HCT116 (cell line): ENCODE measurements at regions not wholly inside any gene's neighbourhood (a gene's known extent, or its start where the extent isn't known, plus 50 kb on each side); places are given as distances from the start of the nearest gene placed in this dataset.

Experiments used
- ATAC-seq: fragments of 200-7000 bp; cut with Tn5 transposase; 2 replicates; pipeline ENCODE4 v1.9.1; 2020; ENCODE audit warnings: mild to moderate bottlenecking, moderate library complexity
- BruUV-seq: library from RNA; stranded (reverse); fragments of 400-500 nt; replicated peaks from 2 replicates; lab custom pipeline; 2021; lab: Mats Ljungman, UMichigan
- CTCF ChIA-PET: fragments of 300-600 bp; sonication (Branson Sonifier 250); formaldehyde crosslinking; loops from one replicate; lab custom pipeline; 2021; ENCODE audit warnings: antibody characterized with exemption; lab: Charles Lee
- POLR2A ChIA-PET: fragments of 300-600, 350-600 bp; sonication (Branson Sonifier 250); formaldehyde crosslinking; loops from one replicate; lab custom pipeline; 2021; ENCODE audit warnings: antibody characterized with exemption; lab: Charles Lee
- RAD21 ChIA-PET, 2 experiments: fragments of 300-600 bp; sonication (Branson Sonifier 250); formaldehyde crosslinking; loops; one replicate each; lab custom pipeline; 2023; ENCODE audit warnings: low total read pairs in 2 of 2; ENCODE audit not compliant: uncharacterized antibody in 2 of 2, unreplicated experiment in 2 of 2, low non-redundant PET in 1 of 2; lab: Charles Lee
- DNase-seq: peaks from one replicate; pipeline ENCODE4 v3.0.0-alpha.2; 2010; ENCODE audit warnings: low read depth, low spot score
- H2AFZ ChIP-seq: fragments of 200-600 bp; shearing (Covaris generic), sonication (generic); 2 replicates; pipeline ENCODE4 v1.6.1; 2017; ENCODE audit warnings: low read depth, mixed run types, mixed read lengths, antibody characterized with exemption, low read length; ENCODE audit not compliant: poor library complexity, severe bottlenecking
- H3K27ac ChIP-seq: 2 replicates; pipeline ENCODE4 v1.5.1; 2012; ENCODE audit warnings: low read depth, low read length
- H3K27me3 ChIP-seq: fragments of 200-600 bp; sonication (generic); 2 replicates; pipeline ENCODE4 v1.6.1; 2016; ENCODE audit warnings: mixed run types, low read length, mixed read lengths; ENCODE audit not compliant: insufficient read depth
- H3K36me3 ChIP-seq, 2 experiments: fragments of 200-500 bp in 1 of 2; fragments of 200-600 bp in 1 of 2; sonication (Bioruptor generic) in 1 of 2; sonication (generic) in 1 of 2; 2 replicates each; pipeline versions ENCODE4 v1.5.1 to v1.6.1; 2014 to 2016; ENCODE audit warnings: low read length in 2 of 2, inconsistent platforms in 1 of 2, mixed read lengths in 1 of 2, mixed run types in 1 of 2; ENCODE audit not compliant: insufficient read depth in 2 of 2, control insufficient read depth in 1 of 2
- H3K4me1 ChIP-seq, 2 experiments: fragments of 200-600 bp in 1 of 2; sonication (generic) in 1 of 2; 2 replicates each; pipeline versions ENCODE4 v1.5.1 to v1.6.1; 2012 to 2017; ENCODE audit warnings: low read length in 2 of 2, inconsistent platforms in 1 of 2, mild to moderate bottlenecking in 1 of 2, mixed read lengths in 1 of 2, mixed run types in 1 of 2, moderate library complexity in 1 of 2; ENCODE audit not compliant: insufficient read depth in 2 of 2, control insufficient read depth in 1 of 2
- H3K4me2 ChIP-seq: fragments of 200-600 bp; sonication (generic); 2 replicates; pipeline ENCODE4 v1.6.1; 2017; ENCODE audit warnings: mixed run types, low read length, mixed read lengths
- H3K4me3 ChIP-seq, 2 experiments: fragments of 200-600 bp in 1 of 2; sonication (generic) in 1 of 2; replicated peaks in 1 of 2; 2 replicates each; pipeline ENCODE4 v1.5.1; 2011 to 2016; ENCODE audit warnings: low read length in 2 of 2, control low read depth in 1 of 2, low read depth in 1 of 2, mild to moderate bottlenecking in 1 of 2, mixed read lengths in 1 of 2, mixed run types in 1 of 2
- H3K79me2 ChIP-seq: fragments of 200-600 bp; sonication (generic); 2 replicates; pipeline ENCODE4 v1.6.1; 2017; ENCODE audit warnings: mild to moderate bottlenecking, mixed run types, low read length, moderate library complexity, mixed read lengths; ENCODE audit not compliant: insufficient read depth
- H3K9ac ChIP-seq: fragments of 200-600 bp; sonication (generic); 2 replicates; pipeline ENCODE4 v1.6.1; 2016; ENCODE audit warnings: low read length, mixed read lengths
- H3K9me2 ChIP-seq: fragments of 200-600 bp; sonication (generic), shearing (Covaris generic); 2 replicates; pipeline ENCODE4 v1.6.1; 2017; ENCODE audit warnings: mixed run types, mild to moderate bottlenecking, moderate library complexity; ENCODE audit not compliant: insufficient read depth
- H3K9me3 ChIP-seq, 2 experiments: fragments of 200-500 bp in 1 of 2; fragments of 200-600 bp in 1 of 2; sonication (Bioruptor generic) in 1 of 2; sonication (generic) in 1 of 2; 2 replicates each; pipeline ENCODE4 v1.6.1; 2014 to 2017; ENCODE audit warnings: low read length in 2 of 2, mixed read lengths in 2 of 2, inconsistent platforms in 1 of 2, low read depth in 1 of 2, mild to moderate bottlenecking in 1 of 2, mixed run types in 1 of 2, moderate library complexity in 1 of 2; ENCODE audit not compliant: control insufficient read depth in 1 of 2, insufficient read depth in 1 of 2
- H4K20me1 ChIP-seq: fragments of 200-600 bp; sonication (generic), shearing (Covaris generic); 2 replicates; pipeline ENCODE4 v1.6.1; 2017; ENCODE audit warnings: mixed run types, mild to moderate bottlenecking, moderate library complexity; ENCODE audit not compliant: insufficient read depth
- EGR1 ChIP-seq: IDR thresholded peaks from 2 replicates; pipeline ENCODE4 v1.6.1; 2012; ENCODE audit warnings: low read depth
- ELF1 ChIP-seq: IDR thresholded peaks from 2 replicates; pipeline ENCODE4 v1.6.1; 2012; ENCODE audit warnings: low read depth, borderline replicate concordance
- EZH2phosphoT487 ChIP-seq: fragments of 200-600 bp; IDR thresholded peaks from 2 replicates; pipeline ENCODE4 v1.6.1; 2018; ENCODE audit warnings: antibody characterized with exemption, borderline replicate concordance
- FOSL1 ChIP-seq: IDR thresholded peaks from 2 replicates; pipeline ENCODE4 v1.6.1; 2012; ENCODE audit warnings: low read depth
- JUND ChIP-seq: IDR thresholded peaks from 2 replicates; pipeline ENCODE4 v1.6.1; 2012
- POLR2A ChIP-seq: IDR thresholded peaks from 2 replicates; pipeline ENCODE4 v1.7.0; 2011; ENCODE audit warnings: borderline replicate concordance; ENCODE audit not compliant: insufficient read depth, insufficient read length; ENCODE audit errors: extremely low read depth
- POLR2AphosphoS5 ChIP-seq: IDR thresholded peaks from 2 replicates; pipeline ENCODE4 v1.6.1; 2011; ENCODE audit warnings: mild to moderate bottlenecking, low read depth, low read length, moderate library complexity
- REST ChIP-seq: IDR thresholded peaks from 2 replicates; pipeline ENCODE4 v1.6.1; 2012; ENCODE audit warnings: low read depth
- SP1 ChIP-seq: IDR thresholded peaks from 2 replicates; pipeline ENCODE4 v1.6.1; 2012; ENCODE audit warnings: low read depth
- SRF ChIP-seq: IDR thresholded peaks from 2 replicates; pipeline ENCODE4 v1.6.1; 2012; ENCODE audit warnings: low read depth
- ZFX ChIP-seq: fragments of 450-650 bp; IDR thresholded peaks from 2 replicates; pipeline ENCODE4 v1.6.1; 2017
- ZNF274 ChIP-seq: fragments of 200-500 bp; sonication (Bioruptor generic); IDR thresholded peaks from 2 replicates; pipeline ENCODE4 v1.6.1; 2014; ENCODE audit warnings: mild to moderate bottlenecking, low read depth, low read length, inconsistent platforms
- intact Hi-C: fragments of 100-400 bp; cut with micrococcal nuclease; formaldehyde crosslinking; loops from 2 replicates; pipeline ENCODE4 v1.10.0; 2022
- TF ChIP-seq, protein P1 (sequence below): IDR thresholded peaks from 2 replicates; pipeline ENCODE4 v1.6.1; 2012
- TF ChIP-seq, protein P2 (sequence below): IDR thresholded peaks from 2 replicates; pipeline ENCODE4 v1.6.1; 2012
- TF ChIP-seq, protein P3 (sequence below): IDR thresholded peaks from 2 replicates; pipeline ENCODE4 v1.6.1; 2011; ENCODE audit warnings: mild to moderate bottlenecking, low read length, moderate library complexity; ENCODE audit not compliant: insufficient replicate concordance; ENCODE audit errors: extremely low read depth

DNA sequence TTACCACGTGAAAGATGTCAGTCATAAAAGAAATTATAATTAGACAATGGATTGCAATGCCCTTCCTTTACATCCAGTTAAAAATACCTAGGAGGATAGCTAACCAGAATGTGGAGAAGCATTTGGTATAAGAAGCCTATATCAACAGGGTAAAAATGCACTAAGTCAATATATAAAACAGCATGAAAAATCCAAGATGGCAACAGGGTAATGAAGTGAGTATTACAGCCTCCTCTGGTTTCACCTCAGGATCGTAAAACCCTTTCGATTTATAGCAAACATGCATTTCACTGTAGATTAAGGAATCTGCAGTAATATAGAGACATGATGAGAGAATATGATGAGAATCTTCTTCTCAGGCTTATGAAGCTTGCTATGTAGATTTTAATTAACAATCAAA is 999.3 kb downstream of the NR2F1-AS1 start:
- no peak for DNase-seq
- TF ChIP-seq JUND (no peak), SRF (no peak), EGR1 (no peak), EZH2phosphoT487 (no peak), ZFX (no peak), ZNF274 (no peak), POLR2AphosphoS5 (no peak), POLR2A (no peak), ELF1 (no peak), SP1 (no peak), FOSL1 (no peak), REST (no peak)
- TF ChIP-seq, protein P1, sequence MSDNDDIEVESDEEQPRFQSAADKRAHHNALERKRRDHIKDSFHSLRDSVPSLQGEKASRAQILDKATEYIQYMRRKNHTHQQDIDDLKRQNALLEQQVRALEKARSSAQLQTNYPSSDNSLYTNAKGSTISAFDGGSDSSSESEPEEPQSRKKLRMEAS, result no peak
- TF ChIP-seq, protein P2, sequence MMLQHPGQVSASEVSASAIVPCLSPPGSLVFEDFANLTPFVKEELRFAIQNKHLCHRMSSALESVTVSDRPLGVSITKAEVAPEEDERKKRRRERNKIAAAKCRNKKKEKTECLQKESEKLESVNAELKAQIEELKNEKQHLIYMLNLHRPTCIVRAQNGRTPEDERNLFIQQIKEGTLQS, result no peak
- TF ChIP-seq, protein P3, sequence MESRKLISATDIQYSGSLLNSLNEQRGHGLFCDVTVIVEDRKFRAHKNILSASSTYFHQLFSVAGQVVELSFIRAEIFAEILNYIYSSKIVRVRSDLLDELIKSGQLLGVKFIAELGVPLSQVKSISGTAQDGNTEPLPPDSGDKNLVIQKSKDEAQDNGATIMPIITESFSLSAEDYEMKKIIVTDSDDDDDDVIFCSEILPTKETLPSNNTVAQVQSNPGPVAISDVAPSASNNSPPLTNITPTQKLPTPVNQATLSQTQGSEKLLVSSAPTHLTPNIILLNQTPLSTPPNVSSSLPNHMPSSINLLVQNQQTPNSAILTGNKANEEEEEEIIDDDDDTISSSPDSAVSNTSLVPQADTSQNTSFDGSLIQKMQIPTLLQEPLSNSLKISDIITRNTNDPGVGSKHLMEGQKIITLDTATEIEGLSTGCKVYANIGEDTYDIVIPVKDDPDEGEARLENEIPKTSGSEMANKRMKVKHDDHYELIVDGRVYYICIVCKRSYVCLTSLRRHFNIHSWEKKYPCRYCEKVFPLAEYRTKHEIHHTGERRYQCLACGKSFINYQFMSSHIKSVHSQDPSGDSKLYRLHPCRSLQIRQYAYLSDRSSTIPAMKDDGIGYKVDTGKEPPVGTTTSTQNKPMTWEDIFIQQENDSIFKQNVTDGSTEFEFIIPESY, result no peak
- TF ChIP-seq, all 23 proteins: peak for 0
- Histone ChIP-seq H3K36me3 (no peaks in the 10 kb centered on the region), H3K4me1 (no peaks in the 10 kb centered on the region), H3K27ac (no peak overlapping the region), H3K9ac (no peak overlapping the region), H3K27me3 (no peaks in the 10 kb centered on the region), H2AFZ (peak overlapping the region; percentile 54), H4K20me1 (no peaks in the 10 kb centered on the region), H3K9me2 (no peaks in the 10 kb centered on the region), H3K9me3 (no peaks in the 10 kb centered on the region), H3K4me3 (no peak overlapping the region), H3K79me2 (no peaks in the 10 kb centered on the region), H3K4me2 (no peak overlapping the region)
- intact Hi-C loops, result no loop called here
- ChIA-PET CTCF (no interaction called here), RAD21 (no interaction called here), POLR2A (no interaction called here)
- BruUV-seq, result no TSS peak
- no peak for ATAC-seq
